SHP77 (cell line): ENCODE measurements at regions not wholly inside any gene's neighbourhood (a gene's known extent, or its start where the extent isn't known, plus 50 kb on each side); places are given as distances from the start of the nearest gene placed in this dataset.
"Not testable (repeated sequence)": the region's sequence is repeated elsewhere in the genome, so short reads cannot be mapped to it uniquely, and the experiment has no call there.

ENCODE experiments used
- DNase-seq, 2 experiments: peaks; one replicate each; lab custom pipeline; 2025; lab: John Stamatoyannopoulos, UW

DNA sequence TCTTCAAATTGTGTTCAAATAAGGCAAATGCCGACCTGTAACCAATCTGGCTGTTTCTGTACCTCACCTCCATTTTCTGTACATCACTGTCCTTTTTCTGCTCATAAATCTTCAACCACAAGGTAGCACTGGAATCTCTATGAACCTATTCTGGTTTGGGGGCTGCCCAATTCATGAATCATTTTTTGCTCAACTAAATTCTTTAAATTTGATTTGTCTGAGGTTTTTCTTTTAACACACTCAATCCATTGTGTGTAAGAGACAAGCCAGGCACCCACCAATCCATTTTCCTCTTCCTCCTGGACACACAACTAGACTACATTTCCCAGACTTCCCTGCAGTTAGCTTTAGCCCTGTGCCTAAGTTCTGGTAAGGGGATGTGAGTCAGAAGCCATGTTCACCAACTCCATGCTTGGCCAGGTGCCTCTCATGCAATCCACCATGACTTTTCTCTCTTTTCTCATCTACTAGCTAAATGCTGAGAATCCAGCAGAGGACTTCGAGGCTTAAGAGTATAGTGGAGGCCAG is 193.2 kb upstream of the KLF3 start:
- DNase-seq: no peak

DNA sequence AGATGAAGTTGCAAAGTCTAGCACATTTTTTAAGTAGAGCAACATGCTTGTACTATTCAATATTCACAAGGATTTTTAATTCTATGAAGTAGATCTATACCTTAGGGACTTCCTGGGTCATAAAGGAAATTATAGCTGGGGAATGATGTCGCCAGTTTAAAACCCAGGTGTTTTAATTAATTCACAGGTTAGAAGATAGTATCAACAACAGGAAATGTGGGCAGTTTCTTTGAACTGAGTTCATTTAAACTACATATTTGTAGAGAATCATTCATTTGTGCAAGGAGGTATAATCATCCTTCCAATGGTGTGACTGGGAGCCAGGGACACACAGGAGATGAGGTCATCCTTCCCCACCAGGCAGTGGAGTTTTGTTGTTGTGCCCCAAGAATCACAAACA is 181.3 kb upstream of the KLF3 start:
- no peak for DNase-seq

DNA sequence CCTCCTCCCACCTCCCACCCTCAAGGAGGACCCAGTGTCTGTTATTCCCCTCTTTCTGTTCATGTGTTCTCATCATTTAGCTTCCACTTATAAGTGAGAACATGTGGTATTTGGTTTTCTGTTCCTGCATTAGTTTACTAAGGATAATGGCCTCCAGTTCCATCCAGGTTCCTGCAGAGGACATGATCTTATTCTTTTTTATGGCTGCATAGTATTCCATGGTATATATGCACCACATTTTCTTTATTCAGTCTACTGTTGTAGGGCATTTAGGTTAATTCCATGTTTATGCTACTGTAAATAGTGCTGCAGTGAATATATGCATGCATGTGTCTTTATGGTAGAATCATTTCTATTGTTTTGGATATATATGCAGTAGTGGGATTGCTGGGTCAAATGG is 180.4 kb upstream of the KLF3 start:
- not testable (repeated sequence) for DNase-seq

DNA sequence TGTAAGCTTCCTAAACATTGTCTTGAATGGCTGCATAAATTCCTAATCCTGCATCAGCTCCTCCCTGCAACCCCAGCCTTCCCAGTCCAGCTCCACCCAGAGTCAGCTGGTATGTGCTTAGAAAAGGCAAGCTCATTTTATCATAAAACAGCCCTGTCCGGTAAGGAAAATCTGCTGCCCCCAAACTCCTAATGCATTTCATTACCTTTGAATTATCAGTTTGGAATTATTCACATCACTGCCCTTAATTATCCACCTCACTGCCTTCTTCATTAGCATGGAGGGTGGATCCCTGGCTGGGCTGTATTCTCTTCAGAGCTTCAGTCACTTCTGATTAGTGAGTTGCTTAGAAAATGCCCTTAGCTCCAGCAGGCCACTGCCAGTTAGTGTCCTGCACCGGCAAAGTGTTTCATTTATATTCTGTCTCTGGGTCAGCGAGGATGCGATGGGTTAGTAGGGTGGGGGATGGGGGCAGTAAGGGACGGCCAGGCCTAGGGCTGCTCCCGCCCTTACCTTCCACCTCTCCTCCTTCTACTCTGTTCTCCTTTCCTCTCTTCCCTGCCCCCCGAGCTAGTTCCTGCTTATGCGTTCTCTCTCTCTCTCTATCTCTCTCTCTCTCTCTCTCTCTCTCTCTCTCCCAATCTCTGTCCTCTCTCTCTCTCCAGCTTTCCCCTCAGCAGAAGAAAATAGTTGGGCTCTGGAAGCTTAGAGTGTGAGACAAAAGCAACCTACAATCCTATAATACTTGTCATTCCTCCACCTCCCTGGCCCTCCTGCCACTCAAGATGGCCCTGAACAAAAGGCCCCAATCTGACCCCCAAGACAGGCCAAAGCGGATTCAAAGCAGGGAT is 174.8 kb upstream of the KLF3 start:
- DNase-seq: no peak

DNA sequence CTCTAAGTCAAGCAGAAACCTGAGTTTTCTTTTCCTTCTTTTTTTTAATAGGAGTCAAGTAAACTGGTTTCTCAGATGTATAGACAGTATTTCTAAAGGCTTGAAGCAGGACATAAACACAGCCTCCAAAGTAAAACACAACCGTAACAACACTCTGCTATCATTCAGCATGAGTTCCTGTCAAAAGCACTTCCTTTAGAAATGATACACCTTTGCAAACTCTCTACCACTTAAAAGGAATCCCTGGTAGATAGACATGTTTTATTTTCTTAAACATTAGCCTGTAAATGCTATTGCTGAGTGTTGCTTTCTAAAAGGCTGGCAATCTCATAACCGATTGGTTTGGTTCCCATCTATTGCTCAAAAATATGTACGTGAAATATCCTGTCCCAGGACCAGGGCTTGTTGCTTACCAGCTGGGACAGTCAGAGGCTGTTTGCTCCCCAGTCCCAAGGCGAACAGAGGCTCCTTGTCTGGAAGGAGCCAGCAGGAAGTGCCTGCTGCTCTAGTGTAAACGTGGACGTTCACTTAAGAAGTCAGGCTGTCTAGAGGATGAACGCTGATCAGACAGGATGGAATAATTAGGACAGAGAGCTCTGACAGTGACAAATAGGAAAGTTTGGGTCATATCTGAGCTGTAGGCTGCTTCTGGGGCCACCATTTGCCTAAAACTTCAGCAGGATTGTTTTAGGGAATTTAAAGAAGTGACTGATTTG is 173.9 kb upstream of the KLF3 start:
- DNase-seq: no peak

DNA sequence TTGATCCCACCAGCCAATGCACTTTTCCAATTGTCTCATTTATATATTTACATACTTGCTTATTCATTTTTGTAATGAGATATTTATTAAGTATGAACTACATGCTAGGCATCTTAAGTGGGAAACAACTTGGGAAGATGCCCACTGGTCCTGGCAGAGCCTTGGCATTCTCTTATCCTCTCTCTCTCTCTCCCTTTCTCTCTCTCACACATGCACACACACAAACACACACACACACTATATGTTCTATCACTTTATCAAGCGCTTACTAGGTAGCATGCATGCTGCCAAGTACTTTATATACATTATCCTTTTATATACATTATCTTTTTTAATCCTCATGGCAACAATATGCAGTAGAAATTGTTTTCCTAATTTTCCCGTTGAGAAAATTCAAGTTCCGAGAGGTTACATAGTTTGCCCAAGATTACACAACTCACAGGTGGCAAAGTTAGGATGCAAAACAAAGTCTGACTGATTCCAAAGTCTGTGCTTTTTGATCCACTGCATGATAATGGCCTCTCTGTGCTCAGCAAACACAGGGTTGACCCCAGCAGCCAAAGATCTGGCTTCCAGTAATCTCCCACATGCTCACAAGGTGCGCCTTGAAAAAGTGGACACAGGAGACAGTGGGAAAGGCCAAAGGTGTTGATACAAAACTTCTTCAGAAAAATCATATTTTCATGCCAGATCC is 173.1 kb upstream of the KLF3 start:
- no peak for DNase-seq

DNA sequence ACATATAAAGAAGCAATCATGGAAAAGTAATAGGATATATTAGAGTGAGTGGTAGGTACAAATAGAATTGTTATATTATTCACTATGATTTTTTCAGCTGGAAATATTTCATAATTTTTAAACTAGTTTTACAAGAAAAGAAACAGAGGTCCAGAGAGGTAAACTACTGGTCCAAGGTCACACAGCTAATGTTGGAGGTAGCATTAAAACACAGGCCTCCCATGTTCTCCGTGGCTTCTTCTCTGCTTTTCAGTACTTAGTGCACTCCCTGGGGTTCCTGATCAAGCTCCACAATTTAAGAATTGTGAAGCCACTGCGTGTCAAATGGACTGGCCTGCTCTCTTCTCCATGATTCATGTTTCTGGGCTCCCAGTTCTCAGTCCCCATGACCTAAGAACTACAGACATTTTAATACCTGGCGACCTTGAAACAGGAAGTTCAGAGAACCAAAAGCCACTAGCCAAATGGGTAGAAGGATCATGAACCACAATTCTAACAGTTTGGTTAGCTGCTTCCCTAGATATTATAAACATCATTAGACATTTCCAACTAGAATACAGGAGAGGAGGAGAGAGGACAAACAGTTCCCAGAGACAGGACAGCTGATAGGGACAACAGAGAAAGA is 172.0 kb upstream of the KLF3 start:
- no peak for DNase-seq

DNA sequence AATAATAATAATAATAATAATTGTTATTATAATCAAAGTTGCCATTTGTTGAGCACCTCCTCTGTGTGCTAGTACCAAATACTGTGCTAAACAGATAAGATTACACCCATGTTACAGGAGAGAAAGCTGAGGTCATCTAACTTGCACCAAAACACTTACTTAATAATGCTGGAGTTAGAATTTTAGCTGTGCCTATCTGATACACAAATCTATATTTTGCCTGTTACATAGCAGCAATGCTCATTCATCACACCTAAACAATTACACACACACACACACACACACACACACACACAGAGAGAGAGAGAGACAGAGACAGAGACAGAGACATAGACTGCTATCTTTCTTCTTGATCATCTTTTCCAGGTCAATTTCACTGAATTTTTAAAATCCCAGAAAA is 170.9 kb upstream of the KLF3 start:
- no peak for DNase-seq

DNA sequence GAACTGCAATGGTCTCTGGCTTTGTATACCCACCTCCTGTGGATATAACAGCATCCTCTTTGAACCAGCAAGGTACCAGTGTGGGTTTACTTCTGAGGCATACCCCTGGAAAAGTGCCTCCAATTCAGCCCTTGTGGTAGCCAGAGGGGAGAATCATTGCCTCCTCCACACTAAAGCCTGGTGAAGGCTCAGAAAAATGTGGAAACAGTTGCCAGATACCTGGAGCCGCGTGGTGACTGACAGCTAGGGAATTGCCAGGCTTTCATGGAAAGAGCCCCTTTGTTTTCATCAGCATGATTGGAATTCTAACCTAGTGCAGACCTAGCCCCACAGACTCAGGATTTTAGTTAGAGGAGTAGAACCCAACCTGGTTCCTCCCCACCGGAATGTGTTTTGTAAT is 168.6 kb upstream of the KLF3 start:
- DNase-seq: no peak

DNA sequence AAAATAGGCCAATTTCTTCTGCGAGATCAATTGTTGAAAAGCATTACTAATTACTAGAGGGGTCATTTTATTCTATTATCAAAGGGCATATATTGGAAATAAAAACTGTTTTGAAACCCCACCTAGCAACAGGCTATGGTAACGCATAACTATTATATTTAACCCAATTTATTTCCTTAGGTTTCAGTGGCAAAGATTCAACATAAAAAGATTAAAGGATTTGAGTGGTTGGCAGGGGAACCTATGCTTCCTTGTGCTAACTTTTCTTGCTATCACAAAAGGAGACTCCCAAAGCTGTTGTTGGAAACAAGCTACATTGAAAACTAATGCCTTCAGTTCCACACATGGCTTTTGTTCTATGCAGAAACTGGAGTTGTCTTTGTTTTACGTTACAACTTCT is 166.9 kb upstream of the KLF3 start:
- no peak for DNase-seq

DNA sequence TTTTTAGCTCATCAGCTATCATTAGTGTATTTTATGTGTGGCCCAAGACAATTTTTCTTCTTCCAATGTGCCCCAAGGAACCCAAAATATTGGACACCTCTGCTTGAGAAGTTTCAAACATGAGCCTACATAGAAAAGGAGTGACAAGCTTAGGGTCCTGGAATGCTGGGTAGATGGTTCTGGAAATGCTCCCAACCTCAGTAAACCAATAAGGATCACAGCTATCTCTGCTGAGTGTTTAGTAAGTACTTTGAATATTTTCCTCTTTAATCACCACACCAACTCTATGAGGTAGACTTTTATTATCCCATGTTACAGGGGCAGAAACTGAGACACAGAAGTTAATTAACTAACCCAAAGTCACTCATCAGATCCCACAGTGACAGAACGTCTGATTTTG is 164.9 kb upstream of the KLF3 start:
- DNase-seq: no peak

DNA sequence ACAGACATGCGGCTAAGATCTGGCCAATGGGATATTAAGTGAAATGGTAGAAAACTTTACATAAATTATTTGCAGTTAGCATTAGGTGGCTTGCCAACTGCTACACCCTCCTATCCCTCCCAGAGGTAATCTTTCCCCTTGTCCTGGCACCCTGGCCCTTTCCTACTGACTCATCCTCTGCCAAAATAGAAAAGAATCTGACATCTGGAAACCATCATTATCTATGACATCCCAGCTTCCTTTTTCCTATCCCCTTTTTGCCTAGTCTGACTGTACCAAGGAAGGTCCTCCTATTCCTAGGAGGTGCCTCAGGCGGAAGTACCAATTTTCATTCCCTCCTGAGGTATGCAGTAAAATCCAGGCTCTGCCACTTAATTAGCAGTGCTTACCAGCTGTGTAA is 163.6 kb upstream of the KLF3 start:
- DNase-seq: no peak

DNA sequence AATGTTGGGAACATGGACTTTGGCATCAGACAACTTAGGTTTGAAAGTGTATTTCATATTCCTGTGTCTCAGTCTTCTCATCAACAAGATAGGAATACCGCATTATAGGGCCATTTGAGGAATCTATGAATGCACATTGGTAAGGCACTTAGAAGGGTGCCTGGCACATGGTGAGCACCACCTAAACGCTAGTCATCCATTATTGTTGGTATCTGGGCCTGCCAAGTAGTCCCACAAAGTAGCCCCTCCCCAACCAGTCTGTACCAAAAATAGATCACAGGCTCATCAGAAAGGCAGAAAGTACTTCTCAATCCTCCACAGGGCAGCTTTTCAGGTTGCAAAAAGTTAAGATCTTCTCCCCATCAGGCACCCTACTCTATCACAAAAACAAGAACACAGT is 162.3 kb upstream of the KLF3 start:
- no peak for DNase-seq

DNA sequence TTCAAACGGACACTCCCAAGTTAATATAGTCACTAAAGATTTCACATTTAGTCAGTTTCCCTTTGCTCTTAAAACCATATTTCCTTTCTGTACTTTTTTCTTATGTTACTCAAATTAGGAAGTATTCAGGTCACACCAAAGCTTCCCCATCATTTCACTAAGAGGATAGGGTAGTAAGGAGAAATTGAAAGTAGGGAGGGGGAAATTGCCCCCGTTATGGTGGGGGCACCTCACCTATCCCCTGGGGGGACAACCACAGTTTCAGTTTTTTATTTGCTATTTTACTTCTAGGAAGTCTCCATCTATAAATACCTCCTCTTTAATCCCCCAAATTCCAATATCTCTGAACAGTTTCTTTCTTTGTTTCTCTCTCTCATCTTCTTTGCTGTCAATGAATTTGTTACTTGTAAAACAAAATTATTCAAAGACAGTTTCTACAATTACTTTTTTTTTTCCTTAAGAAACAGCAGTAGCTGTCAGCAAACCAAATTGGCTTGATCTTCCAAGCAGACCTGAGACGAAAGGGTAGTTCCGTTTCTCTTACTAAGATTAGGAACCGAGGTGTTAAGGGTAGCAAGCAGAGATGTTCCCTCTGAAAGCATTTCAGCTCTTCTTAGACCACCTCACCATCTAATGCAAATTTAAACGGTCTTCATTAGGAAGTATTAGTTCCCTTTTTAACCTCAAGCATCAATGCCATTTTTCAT is 160.2 kb upstream of the KLF3 start:
- no peak for DNase-seq

DNA sequence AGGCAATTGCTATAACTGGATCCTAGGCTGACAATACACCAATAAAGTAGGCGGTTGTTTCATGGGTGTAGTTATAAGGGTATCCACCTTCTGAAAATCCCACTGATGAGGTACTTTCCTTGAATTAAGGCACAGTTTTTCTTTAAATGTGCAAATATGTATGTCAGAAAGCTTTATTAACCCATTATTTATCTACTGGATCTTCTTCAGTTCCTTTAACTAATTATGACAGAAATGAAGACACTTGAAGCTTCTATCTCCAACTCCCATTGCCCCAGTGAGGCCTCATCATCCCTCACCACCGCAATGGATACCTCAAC is 159.6 kb upstream of the KLF3 start:
- DNase-seq: no peak

DNA sequence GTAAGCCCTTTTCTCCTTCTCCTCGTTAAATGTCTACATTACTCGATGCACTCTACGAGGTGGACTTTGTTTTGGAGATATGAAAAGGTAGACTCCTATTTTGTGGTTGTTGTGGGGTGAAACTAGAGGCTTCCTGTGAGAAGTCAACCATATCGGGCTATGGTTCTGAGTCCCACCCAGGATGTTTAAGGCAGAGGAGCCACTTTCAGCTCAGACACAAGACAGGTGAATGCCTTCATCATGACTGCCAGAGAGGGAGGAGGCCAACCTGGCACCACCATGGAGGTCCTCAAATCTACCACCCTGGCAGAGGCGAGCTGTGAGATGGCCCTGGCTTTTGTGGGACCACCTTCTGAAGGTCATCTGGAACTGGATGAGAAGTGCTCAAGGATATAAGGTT is 154.4 kb upstream of the KLF3 start:
- no peak for DNase-seq

DNA sequence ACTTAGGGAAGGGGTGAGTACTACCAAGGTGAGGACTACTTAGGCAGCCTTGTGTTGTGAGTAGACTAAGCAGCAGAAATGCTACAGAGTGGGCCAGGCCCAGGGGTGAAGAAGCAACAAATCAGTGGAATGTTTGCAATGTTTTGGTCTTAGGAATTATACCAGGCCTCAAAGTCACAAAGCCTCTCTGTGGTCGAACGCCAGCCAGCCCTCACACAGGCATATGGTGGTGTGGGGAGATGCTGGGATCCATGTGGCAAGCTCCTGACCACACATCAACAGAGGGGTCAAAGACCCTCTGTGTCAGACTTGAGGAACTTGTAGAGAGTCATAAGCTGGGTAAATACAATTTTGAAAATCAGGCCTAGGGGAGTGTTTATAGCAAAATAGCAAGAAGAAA is 153.8 kb upstream of the KLF3 start:
- DNase-seq: no peak

DNA sequence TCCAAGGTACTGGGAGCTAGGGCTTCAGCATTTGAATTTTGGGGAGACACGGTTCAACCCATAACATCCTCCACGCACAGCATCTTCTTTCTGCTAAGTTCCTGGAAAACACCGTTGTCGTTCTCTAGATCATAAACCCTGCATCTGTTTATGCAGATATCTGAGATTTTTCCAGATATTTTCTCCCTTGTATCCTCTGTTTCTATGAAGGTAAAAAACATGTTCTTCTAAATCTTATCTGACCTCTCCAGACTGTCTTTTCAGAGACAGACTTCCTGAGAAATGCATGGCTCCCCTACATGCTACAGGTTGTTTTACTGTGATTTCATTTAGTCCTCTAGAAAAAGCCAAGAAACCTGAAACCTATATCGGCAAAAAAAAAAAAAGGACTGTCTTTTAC is 152.3 kb upstream of the KLF3 start:
- no peak for DNase-seq

DNA sequence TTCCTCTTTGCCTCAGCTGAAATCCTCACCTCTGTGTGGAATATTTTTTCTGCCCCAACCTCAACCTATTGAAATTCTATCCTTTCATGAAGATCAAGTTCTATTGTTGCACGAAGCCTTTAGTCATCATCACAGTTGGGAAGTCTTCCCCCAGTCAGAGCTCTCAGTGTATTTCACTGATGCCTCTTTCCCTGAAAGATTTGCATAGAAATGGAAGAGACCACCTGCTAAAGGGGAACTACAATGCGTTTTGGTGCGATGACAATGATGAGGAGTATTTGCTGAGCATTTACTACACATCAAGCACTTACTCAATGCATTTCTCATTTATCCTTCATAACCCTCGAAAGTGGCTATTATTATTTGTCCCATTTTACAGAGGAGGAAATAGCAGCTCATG is 151.2 kb upstream of the KLF3 start:
- DNase-seq: no peak

DNA sequence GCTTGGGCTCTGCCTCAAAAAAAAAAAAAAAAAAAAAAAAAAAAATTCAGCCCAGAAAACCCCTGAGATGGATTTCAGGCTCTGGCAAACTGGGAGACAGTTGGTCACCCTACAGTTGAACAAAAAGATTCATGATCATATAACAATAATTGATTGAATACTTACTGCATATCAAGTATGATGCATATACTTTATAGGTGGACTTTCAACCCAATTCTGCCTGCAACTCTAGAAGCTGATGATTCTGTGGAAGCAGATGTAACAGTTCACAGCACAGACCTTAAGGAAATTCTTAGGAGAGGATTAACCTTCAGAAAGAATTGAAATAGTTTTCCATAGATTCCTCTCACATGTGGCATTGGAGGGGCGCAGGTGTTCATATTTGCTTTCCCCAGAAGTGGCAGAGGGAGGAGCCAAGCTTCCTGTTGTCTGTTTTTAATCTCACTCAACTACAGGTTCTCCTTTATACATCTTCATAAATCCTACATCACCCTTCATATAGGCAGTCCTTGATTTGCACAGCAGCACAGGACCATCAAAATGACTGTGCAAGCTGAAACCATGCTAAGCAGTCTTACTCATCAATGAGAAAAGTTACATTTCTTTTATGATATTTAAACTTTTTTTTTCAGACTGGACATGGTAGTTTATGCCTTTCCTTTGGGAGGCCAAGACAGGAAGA is 149.4 kb upstream of the KLF3 start:
- no peak for DNase-seq

DNA sequence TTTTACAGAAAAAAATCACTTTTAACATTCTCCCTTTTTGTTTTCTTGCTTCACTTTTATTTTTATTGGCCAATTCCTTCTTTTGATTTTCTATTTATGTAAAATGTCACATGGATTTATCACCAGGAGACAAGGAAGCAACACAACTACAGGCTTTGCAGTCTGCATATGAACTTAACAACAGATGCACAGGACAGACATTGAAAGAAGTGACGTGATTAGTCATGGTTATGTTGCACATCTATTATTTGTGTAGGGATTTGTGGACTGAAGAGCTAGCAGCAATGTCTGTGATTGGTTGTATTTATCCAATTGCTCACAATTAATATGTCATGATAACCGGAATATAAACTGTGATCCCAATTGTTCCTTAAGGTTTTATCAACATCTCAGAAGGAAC is 147.8 kb upstream of the KLF3 start:
- DNase-seq: no peak
